NB4 (cell line): ENCODE measurements at regions not wholly inside any gene's neighbourhood (a gene's known extent, or its start where the extent isn't known, plus 50 kb on each side); places are given as distances from the start of the nearest gene placed in this dataset.

Source experiments
- CTCF ChIP-seq: IDR thresholded peaks from one replicate; pipeline ENCODE4 v1.5.1; 2012; ENCODE audit warnings: low read depth, low read length
- MYC ChIP-seq: IDR thresholded peaks from 2 replicates; pipeline ENCODE4 v1.6.1; 2011; ENCODE audit warnings: low read depth, low read length
- POLR2A ChIP-seq: IDR thresholded peaks from 2 replicates; pipeline ENCODE4 v1.6.1; 2011; ENCODE audit warnings: mild to moderate bottlenecking; ENCODE audit not compliant: insufficient read length; ENCODE audit errors: extremely low read depth
- TF ChIP-seq, protein P1 (sequence below): IDR thresholded peaks from 2 replicates; pipeline ENCODE4 v1.6.1; 2011; ENCODE audit warnings: low read depth, low read length

DNA sequence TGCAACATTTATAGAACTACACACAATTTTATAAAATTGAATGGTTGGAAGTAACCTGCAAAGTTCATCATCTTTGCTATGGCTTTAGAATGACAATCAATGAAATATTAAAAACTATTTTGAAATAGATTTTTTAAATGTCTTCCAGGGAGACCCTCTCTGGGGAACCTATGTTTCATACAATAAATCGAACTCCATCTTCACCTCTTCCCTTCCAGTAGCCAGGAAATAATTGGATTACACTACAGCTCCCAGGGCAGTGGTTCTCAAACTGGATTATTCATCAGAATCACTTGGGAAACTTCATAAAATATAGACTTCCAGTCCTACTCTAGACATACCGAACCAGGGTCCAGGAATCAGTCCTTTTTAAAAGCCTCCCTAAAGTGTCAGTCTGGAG lies 328.4 kb downstream of the DUSP6 start:
- TF ChIP-seq CTCF (no peak), POLR2A (no peak), MYC (no peak)
- TF ChIP-seq, protein P1, sequence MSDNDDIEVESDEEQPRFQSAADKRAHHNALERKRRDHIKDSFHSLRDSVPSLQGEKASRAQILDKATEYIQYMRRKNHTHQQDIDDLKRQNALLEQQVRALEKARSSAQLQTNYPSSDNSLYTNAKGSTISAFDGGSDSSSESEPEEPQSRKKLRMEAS: no peak
